CD14-positive monocyte (primary cell): ENCODE measurements at regions not wholly inside any gene's neighbourhood (a gene's known extent, or its start where the extent isn't known, plus 50 kb on each side); places are given as distances from the start of the nearest gene placed in this dataset.

Experiments
- DNase-seq, 3 donors: peaks; one replicate each; pipeline ENCODE4 v3.0.0-alpha.2; 2011 to 2022
- H2AFZ ChIP-seq: 2 replicates; pipeline ENCODE4 v1.6.0; 2012; ENCODE audit warnings: mild to moderate bottlenecking, low read depth, low read length, inconsistent platforms; ENCODE audit not compliant: insufficient read depth, poor library complexity, severe bottlenecking
- H3K27ac ChIP-seq, 2 donors: 1 replicate in 1 of 2; 2 replicates in 1 of 2; pipeline ENCODE4 v1.5.1; 2012 to 2013; ENCODE audit warnings: low read length in 2 of 2, control low read depth in 1 of 2, inconsistent platforms in 1 of 2, low read depth in 1 of 2, mild to moderate bottlenecking in 1 of 2
- H3K27me3 ChIP-seq, 2 donors: one replicate each; pipeline versions ENCODE4 v1.6.0 to v1.6.1; 2011 to 2013; ENCODE audit warnings: low read length in 2 of 2; ENCODE audit not compliant: control insufficient read depth in 2 of 2, insufficient read depth in 2 of 2
- H3K36me3 ChIP-seq, 2 donors: replicated peaks in 1 of 2; 1 replicate in 1 of 2; 2 replicates in 1 of 2; pipeline versions ENCODE4 v1.5.1 to v1.6.1; 2012 to 2013; ENCODE audit warnings: low read length in 2 of 2, control low read depth in 1 of 2, inconsistent platforms in 1 of 2, mild to moderate bottlenecking in 1 of 2; ENCODE audit not compliant: insufficient read depth in 2 of 2, control insufficient read depth in 1 of 2
- H3K4me1 ChIP-seq, 2 donors: 1 replicate in 1 of 2; 2 replicates in 1 of 2; pipeline versions ENCODE4 v1.5.1 to v1.6.1; 2012 to 2013; ENCODE audit warnings: low read length in 2 of 2, control low read depth in 1 of 2, inconsistent platforms in 1 of 2, mild to moderate bottlenecking in 1 of 2, moderate library complexity in 1 of 2; ENCODE audit not compliant: insufficient read depth in 2 of 2, control insufficient read depth in 1 of 2
- H3K4me2 ChIP-seq: replicated peaks from 2 replicates; pipeline ENCODE3; 2012; ENCODE audit warnings: low read length, moderate library complexity, mild to moderate bottlenecking; ENCODE audit not compliant: poor library complexity, severe bottlenecking; ENCODE audit errors: extremely low read depth
- H3K4me3 ChIP-seq, 3 experiments: fragments of 200-600 bp in 1 of 3; sonication (generic) in 1 of 3; replicated peaks in 1 of 3; 1 replicate in 2 of 3; 2 replicates in 1 of 3; pipeline ENCODE4 v1.5.1; 2011 to 2013; ENCODE audit warnings: low read length in 3 of 3, mild to moderate bottlenecking in 3 of 3, control low read depth in 2 of 3, low read depth in 2 of 3, inconsistent platforms in 1 of 3, moderate library complexity in 1 of 3
- H3K79me2 ChIP-seq: 2 replicates; pipeline ENCODE4 v1.6.0; 2012; ENCODE audit warnings: mild to moderate bottlenecking, control low read depth, inconsistent platforms, low read length, moderate library complexity; ENCODE audit not compliant: insufficient read depth
- H3K9ac ChIP-seq: 2 replicates; pipeline ENCODE4 v1.6.0; 2017; ENCODE audit warnings: low read length, mild to moderate bottlenecking; ENCODE audit not compliant: insufficient read depth, poor library complexity, severe bottlenecking
- H3K9me3 ChIP-seq, 2 donors: replicated peaks in 1 of 2; 1 replicate in 1 of 2; 2 replicates in 1 of 2; pipeline versions ENCODE4 v1.5.1 to v1.6.1; 2012 to 2013; ENCODE audit warnings: low read length in 2 of 2, control low read depth in 1 of 2; ENCODE audit not compliant: control insufficient read depth in 1 of 2, insufficient read depth in 1 of 2
- H4K20me1 ChIP-seq: 2 replicates; pipeline ENCODE4 v1.6.0; 2012; ENCODE audit warnings: mild to moderate bottlenecking, low read length, control low read depth, moderate library complexity; ENCODE audit not compliant: insufficient read depth
- H3K27ac Mint-ChIP-seq, 7 donors: one replicate each; pipeline ENCODE4 v1.8.0; 2020; ENCODE audit warnings: mild to moderate bottlenecking in 7 of 7, mixed read lengths in 7 of 7, moderate library complexity in 6 of 7, inconsistent platforms in 2 of 7
- H3K27me3 Mint-ChIP-seq, 3 donors: one replicate each; pipeline ENCODE4 v1.8.0; 2021 to 2022; ENCODE audit warnings: low read depth in 3 of 3, mild to moderate bottlenecking in 3 of 3, mixed read lengths in 3 of 3, moderate library complexity in 3 of 3, inconsistent platforms in 1 of 3
- H3K36me3 Mint-ChIP-seq, 2 donors: one replicate each; pipeline ENCODE4 v1.8.0; 2020; ENCODE audit warnings: mixed read lengths in 2 of 2, inconsistent platforms in 1 of 2, mild to moderate bottlenecking in 1 of 2
- H3K4me1 Mint-ChIP-seq: one replicate; pipeline ENCODE4 v1.8.0; 2020; ENCODE audit warnings: mild to moderate bottlenecking, mixed read lengths
- H3K4me3 Mint-ChIP-seq, 2 donors: one replicate each; pipeline ENCODE4 v1.8.0; 2020; ENCODE audit warnings: mild to moderate bottlenecking in 2 of 2, mixed read lengths in 2 of 2, moderate library complexity in 1 of 2
- H3K9me3 Mint-ChIP-seq, 7 donors: one replicate each; pipeline ENCODE4 v1.8.0; 2020 to 2022; ENCODE audit warnings: mixed read lengths in 7 of 7, mild to moderate bottlenecking in 6 of 7, moderate library complexity in 6 of 7, inconsistent platforms in 2 of 7
- CTCF ChIP-seq: fragments of 200-600 bp; IDR thresholded peaks from one replicate; pipeline ENCODE4 v1.8.0; 2022; ENCODE audit warnings: antibody characterized with exemption, mild to moderate bottlenecking
- WGBS: methylation state at CpG from one replicate; pipeline ENCODE4 v1.1.5; 2013; ENCODE audit warnings: missing lambda C conversion rate; ENCODE audit not compliant: insufficient coverage; 5-methylcytosine and 5-hydroxymethylcytosine counted together
- intact Hi-C, 2 donors: fragments of 100-400 bp; cut with micrococcal nuclease; formaldehyde crosslinking; loops; one replicate each; pipeline versions ENCODE4 v1.15.0 to v1.15.1; 2023

DNA sequence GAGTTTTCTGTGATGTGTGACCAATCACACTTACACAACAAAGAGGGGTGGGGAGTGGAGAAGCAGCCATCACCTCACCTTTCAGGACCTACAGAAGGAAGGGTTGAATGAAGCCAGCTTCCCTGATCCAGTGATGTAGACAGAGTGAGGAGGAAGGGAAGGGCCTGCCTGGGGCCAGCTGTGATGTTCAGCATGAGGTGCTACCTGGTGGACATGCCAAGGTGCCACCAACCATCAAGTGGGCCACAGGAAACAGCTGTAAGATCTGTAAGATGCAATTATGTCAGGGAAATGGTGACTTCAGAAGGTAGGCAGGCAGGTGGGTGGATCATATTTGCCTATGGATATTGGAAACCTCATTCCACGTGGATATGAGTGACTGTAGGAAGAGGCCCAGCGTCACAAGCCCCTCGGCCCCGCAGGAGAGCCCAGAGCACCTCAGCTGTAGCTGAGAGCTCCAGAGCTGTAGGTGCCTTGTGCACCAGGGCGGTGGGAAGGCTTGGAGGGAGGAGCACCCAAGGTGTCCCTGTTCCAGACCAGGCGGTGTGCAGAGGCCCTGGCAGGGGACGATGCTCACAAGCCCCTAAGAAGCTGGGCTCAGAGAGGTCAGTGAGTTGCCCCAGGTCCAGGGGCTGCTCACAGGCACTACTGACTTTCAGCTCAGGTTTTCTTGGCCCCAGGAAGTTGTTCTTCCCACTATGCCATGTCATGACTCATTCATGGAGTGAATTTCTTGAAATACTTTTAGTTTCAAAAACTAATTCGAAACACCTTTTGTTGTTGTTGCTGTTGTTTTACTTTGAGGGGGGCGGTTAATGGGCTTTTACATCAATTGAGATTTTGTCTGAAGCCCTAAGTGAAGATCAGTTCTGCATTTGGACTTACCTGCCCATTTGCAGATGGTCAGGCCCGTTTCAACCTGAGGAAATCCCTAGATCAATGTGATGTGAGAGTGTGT is 94.2 kb upstream of the ALDH1A3 start:
- H3K36me3 Mint-ChIP-seq, result no peaks in the 10 kb centered on the region
- no peak overlapping the region for H3K27ac Mint-ChIP-seq
- no peaks in the 10 kb centered on the region for H4K20me1 ChIP-seq
- no peak overlapping the region for H3K4me2 ChIP-seq
- 91% methylated on average over 10 of the region's 10 CpGs for WGBS
- no peak overlapping the region for H3K27ac ChIP-seq
- H3K36me3 ChIP-seq, result no peaks in the 10 kb centered on the region
- no peak for DNase-seq
- H2AFZ ChIP-seq, result no peak overlapping the region
- no peaks in the 10 kb centered on the region for H3K79me2 ChIP-seq
- H3K4me3 Mint-ChIP-seq, result no peak overlapping the region
- H3K27me3 ChIP-seq, result no peaks in the 10 kb centered on the region
- peaks cover 0 to 3% (median 0%) of the 10 kb centered on the region in 7 donors for H3K9me3 Mint-ChIP-seq
- no peaks in the 10 kb centered on the region for H3K9me3 ChIP-seq
- intact Hi-C loops, result no loop called here
- peaks cover 13% of the 10 kb centered on the region for H3K4me1 Mint-ChIP-seq
- no peak overlapping the region for H3K9ac ChIP-seq
- H3K4me3 ChIP-seq, result no peak overlapping the region
- H3K27me3 Mint-ChIP-seq, result peaks cover 2 to 7% (median 5%) of the 10 kb centered on the region in 3 donors
- no peak for TF ChIP-seq CTCF
- H3K4me1 ChIP-seq, result peaks cover 13 to 18% of the 10 kb centered on the region in 2 donors

DNA sequence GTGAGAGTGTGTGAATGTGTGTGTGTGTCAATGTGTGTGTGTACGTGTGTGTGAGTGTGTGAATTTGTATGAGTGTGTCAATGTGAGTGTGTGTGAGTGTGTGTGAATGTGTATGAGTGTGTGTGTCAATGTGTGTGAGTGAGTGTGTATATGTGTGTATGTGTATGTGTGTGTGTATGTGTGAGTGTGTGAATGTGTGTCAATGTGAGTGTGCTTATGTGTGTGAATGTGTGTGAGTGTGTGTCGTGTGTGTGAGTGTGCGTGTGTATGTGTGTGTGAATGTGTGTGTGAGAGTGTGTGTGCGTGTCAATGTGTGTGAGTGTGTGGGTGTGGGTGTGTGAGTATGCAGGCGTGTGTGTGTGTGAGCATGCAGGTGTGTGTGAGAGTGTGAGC is 93.5 kb upstream of the ALDH1A3 start:
- H3K4me3 Mint-ChIP-seq, result no peak overlapping the region
- Histone ChIP-seq H3K36me3 (no peaks in the 10 kb centered on the region), H3K79me2 (no peaks in the 10 kb centered on the region), H2AFZ (no peak overlapping the region), H4K20me1 (no peaks in the 10 kb centered on the region), H3K9me3 (no peaks in the 10 kb centered on the region), H3K27me3 (no peaks in the 10 kb centered on the region), H3K27ac (no peak overlapping the region), H3K9ac (no peak overlapping the region), H3K4me1 (peaks cover 18 to 21% of the 10 kb centered on the region in 2 donors), H3K4me3 (no peak overlapping the region), H3K4me2 (no peak overlapping the region)
- peaks cover 2 to 7% (median 5%) of the 10 kb centered on the region in 3 donors for H3K27me3 Mint-ChIP-seq
- no peak for TF ChIP-seq CTCF
- H3K4me1 Mint-ChIP-seq, result peaks cover 20% of the 10 kb centered on the region
- no peak overlapping the region for H3K27ac Mint-ChIP-seq
- WGBS, result 95% methylated on average over 4 of the region's 5 CpGs
- H3K9me3 Mint-ChIP-seq, result peaks cover 0 to 5% (median 3%) of the 10 kb centered on the region in 7 donors
- intact Hi-C loops, result no loop called here
- no peak for DNase-seq
- H3K36me3 Mint-ChIP-seq, result no peaks in the 10 kb centered on the region
